ENCODE measurements at regions not wholly inside any gene's neighbourhood (a gene's known extent, or its start where the extent isn't known, plus 50 kb on each side); places are given as distances from the start of the nearest gene placed in this dataset.
"Not testable (repeated sequence)": the region's sequence is repeated elsewhere in the genome, so short reads cannot be mapped to it uniquely, and the experiment has no call there.

GRCh38 chr10:128201826-128202225, 75.6 kb upstream of the MKI67 start:
- TF ChIP-seq, protein P1, sequence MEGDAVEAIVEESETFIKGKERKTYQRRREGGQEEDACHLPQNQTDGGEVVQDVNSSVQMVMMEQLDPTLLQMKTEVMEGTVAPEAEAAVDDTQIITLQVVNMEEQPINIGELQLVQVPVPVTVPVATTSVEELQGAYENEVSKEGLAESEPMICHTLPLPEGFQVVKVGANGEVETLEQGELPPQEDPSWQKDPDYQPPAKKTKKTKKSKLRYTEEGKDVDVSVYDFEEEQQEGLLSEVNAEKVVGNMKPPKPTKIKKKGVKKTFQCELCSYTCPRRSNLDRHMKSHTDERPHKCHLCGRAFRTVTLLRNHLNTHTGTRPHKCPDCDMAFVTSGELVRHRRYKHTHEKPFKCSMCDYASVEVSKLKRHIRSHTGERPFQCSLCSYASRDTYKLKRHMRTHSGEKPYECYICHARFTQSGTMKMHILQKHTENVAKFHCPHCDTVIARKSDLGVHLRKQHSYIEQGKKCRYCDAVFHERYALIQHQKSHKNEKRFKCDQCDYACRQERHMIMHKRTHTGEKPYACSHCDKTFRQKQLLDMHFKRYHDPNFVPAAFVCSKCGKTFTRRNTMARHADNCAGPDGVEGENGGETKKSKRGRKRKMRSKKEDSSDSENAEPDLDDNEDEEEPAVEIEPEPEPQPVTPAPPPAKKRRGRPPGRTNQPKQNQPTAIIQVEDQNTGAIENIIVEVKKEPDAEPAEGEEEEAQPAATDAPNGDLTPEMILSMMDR (IDR thresholded peaks at IDR 0.05; ENCODE audit: extremely low read depth in 1 of 2, insufficient read depth in 1 of 2, low read depth in 1 of 2, low read length in 2 of 2), result not testable (repeated sequence)
- not testable (repeated sequence) for TF ChIP-seq POLR2A (IDR thresholded peaks at IDR 0.05; ENCODE audit: low read depth, low read length)
- TF ChIP-seq, protein P2, sequence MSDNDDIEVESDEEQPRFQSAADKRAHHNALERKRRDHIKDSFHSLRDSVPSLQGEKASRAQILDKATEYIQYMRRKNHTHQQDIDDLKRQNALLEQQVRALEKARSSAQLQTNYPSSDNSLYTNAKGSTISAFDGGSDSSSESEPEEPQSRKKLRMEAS (IDR thresholded peaks at IDR 0.05; ENCODE audit: insufficient read depth, insufficient read length), result not testable (repeated sequence)
